Putamen (tissue), 1 donor: ENCODE measurements at regions not wholly inside any gene's neighbourhood (a gene's known extent, or its start where the extent isn't known, plus 50 kb on each side); places are given as distances from the start of the nearest gene placed in this dataset.
A peak's percentile ranks its signal among the peaks of the same experiment; 100 is the strongest.

Experiments used
- DNase-seq: peaks from one replicate; pipeline ENCODE4 v3.0.0-alpha.2; 2016; ENCODE audit warnings: low spot score

GRCh38 chr6:122124908-122125307, 274.5 kb upstream of the HSF2 start:
- DNase-seq: no peak

- DNase-seq: no peak
These were observed 272.6 kb upstream of the HSF2 start for GRCh38 chr6:122126894-122127293.

- no peak for DNase-seq
These were observed 271.0 kb upstream of the HSF2 start for GRCh38 chr6:122128445-122128844.

GRCh38 chr6:122129313-122130025, 270.0 kb upstream of the HSF2 start:
- DNase-seq: peak; percentile 51

- DNase-seq: no peak
These were observed 269.5 kb upstream of the HSF2 start for GRCh38 chr6:122130026-122130348.

- no peak for DNase-seq
These were observed 268.9 kb upstream of the HSF2 start for GRCh38 chr6:122130518-122130917.

- no peak for DNase-seq
These were observed 263.1 kb upstream of the HSF2 start for GRCh38 chr6:122136386-122136785.

GRCh38 chr6:122140031-122140430, 259.4 kb upstream of the HSF2 start:
- no peak for DNase-seq

GRCh38 chr6:122141246-122141645, 258.2 kb upstream of the HSF2 start:
- no peak for DNase-seq

- peak; percentile 63 for DNase-seq
These were observed 255.4 kb upstream of the HSF2 start for GRCh38 chr6:122143813-122144601.

GRCh38 chr6:122145246-122145645, 254.2 kb upstream of the HSF2 start:
- DNase-seq: no peak

- DNase-seq: no peak
These were observed 253.7 kb upstream of the HSF2 start for GRCh38 chr6:122145741-122146240.

GRCh38 chr6:122147291-122147690, 252.2 kb upstream of the HSF2 start:
- no peak for DNase-seq

GRCh38 chr6:122151066-122151465, 248.4 kb upstream of the HSF2 start:
- no peak for DNase-seq

- no peak for DNase-seq
These were observed 247.7 kb upstream of the HSF2 start for GRCh38 chr6:122151763-122152162.

- DNase-seq: no peak
These were observed 245.9 kb upstream of the HSF2 start for GRCh38 chr6:122153557-122153956.

GRCh38 chr6:122154155-122154554, 245.3 kb upstream of the HSF2 start:
- DNase-seq: no peak

GRCh38 chr6:122154912-122155575, 244.4 kb upstream of the HSF2 start:
- DNase-seq: no peak

- no peak for DNase-seq
These were observed 238.3 kb upstream of the HSF2 start for GRCh38 chr6:122161136-122161535.

- no peak for DNase-seq
These were observed 234.4 kb upstream of the HSF2 start for GRCh38 chr6:122165014-122165413.

GRCh38 chr6:122170274-122170673, 229.2 kb upstream of the HSF2 start:
- no peak for DNase-seq

- no peak for DNase-seq
These were observed 220.5 kb upstream of the HSF2 start for GRCh38 chr6:122178988-122179387.

GRCh38 chr6:122180132-122180531, 219.3 kb upstream of the HSF2 start:
- DNase-seq: no peak
